ENCODE measurements at regions not wholly inside any gene's neighbourhood (a gene's known extent, or its start where the extent isn't known, plus 50 kb on each side); places are given as distances from the start of the nearest gene placed in this dataset.
A peak's percentile ranks its signal among the peaks of the same experiment; 100 is the strongest.
"Not testable (repeated sequence)": the region's sequence is repeated elsewhere in the genome, so short reads cannot be mapped to it uniquely, and the experiment has no call there.

- no peaks in the 10 kb centered on the region for H3K36me3 ChIP-seq
- H3K27ac ChIP-seq: no peak overlapping the region
- H3K4me3 ChIP-seq: no peak overlapping the region
- H3K27me3 ChIP-seq (replicated peaks; ENCODE audit: insufficient read depth): no peaks in the 10 kb centered on the region
- no peak for ATAC-seq (ENCODE audit: insufficient number of reproducible peaks, low FRiP score, low read depth)
- no peaks in the 10 kb centered on the region for H3K9me3 ChIP-seq
- no peak for TF ChIP-seq CTCF (IDR thresholded peaks at IDR 0.05)
- H3K4me1 ChIP-seq (ENCODE audit: control insufficient read depth in 1 of 2, low read depth in 2 of 2): peaks cover 10 to 14% of the 10 kb centered on the region in 2 donors
- DNase-seq (ENCODE audit: low spot score): no peak
Observed at GRCh38 chr15:87671289-87671688, 585.2 kb downstream of the NTRK3 start.

GRCh38 chr15:87669846-87670245 is 586.7 kb downstream of the NTRK3 start:
- ATAC-seq (ENCODE audit: insufficient number of reproducible peaks, low FRiP score, low read depth): no peak
- peak overlapping the region; percentile 26 to 49 for H3K27ac ChIP-seq
- H3K4me1 ChIP-seq (ENCODE audit: control insufficient read depth in 1 of 2, low read depth in 2 of 2): peaks cover 10 to 14% of the 10 kb centered on the region in 2 donors
- DNase-seq (ENCODE audit: low spot score): no peak
- H3K36me3 ChIP-seq: no peaks in the 10 kb centered on the region
- H3K27me3 ChIP-seq (replicated peaks; ENCODE audit: insufficient read depth): no peaks in the 10 kb centered on the region
- H3K4me3 ChIP-seq: peak overlapping the region; percentile 46
- no peaks in the 10 kb centered on the region for H3K9me3 ChIP-seq
- TF ChIP-seq CTCF (IDR thresholded peaks at IDR 0.05): no peak

GRCh38 chr15:87668768-87669564 is 587.6 kb downstream of the NTRK3 start:
- H3K9me3 ChIP-seq; H3K27me3 ChIP-seq (replicated peaks; ENCODE audit: insufficient read depth); H3K4me3 ChIP-seq; ATAC-seq (ENCODE audit: insufficient number of reproducible peaks, low FRiP score, low read depth); DNase-seq (ENCODE audit: low spot score); H3K36me3 ChIP-seq: not testable (repeated sequence)
- Histone ChIP-seq H3K27ac (peak overlapping the region; percentile 26 to 49), H3K4me1 (ENCODE audit: control insufficient read depth in 1 of 2, low read depth in 2 of 2) (peaks cover 10 to 14% of the 10 kb centered on the region in 2 donors)

- H3K27me3 ChIP-seq (replicated peaks; ENCODE audit: insufficient read depth): no peaks in the 10 kb centered on the region
- ATAC-seq (ENCODE audit: insufficient number of reproducible peaks, low FRiP score, low read depth) (no peak), DNase-seq (ENCODE audit: low spot score) (no peak)
- H3K36me3 ChIP-seq: no peaks in the 10 kb centered on the region
- H3K9me3 ChIP-seq: no peaks in the 10 kb centered on the region
- H3K27ac ChIP-seq: no peak overlapping the region
- H3K4me1 ChIP-seq (ENCODE audit: control insufficient read depth in 1 of 2, low read depth in 2 of 2): peaks cover 10 to 14% of the 10 kb centered on the region in 2 donors
- TF ChIP-seq CTCF (IDR thresholded peaks at IDR 0.05): no peak
- no peak overlapping the region for H3K4me3 ChIP-seq
Observed at GRCh38 chr15:87667643-87668042, 588.9 kb downstream of the NTRK3 start.

GRCh38 chr15:87662575-87662974 is 594.0 kb downstream of the NTRK3 start:
- ATAC-seq (ENCODE audit: insufficient number of reproducible peaks, low FRiP score, low read depth) (no peak), DNase-seq (ENCODE audit: low spot score) (no peak)
- Histone ChIP-seq H3K36me3 (no peaks in the 10 kb centered on the region), H3K4me3 (no peak overlapping the region), H3K27ac (no peak overlapping the region), H3K4me1 (ENCODE audit: control insufficient read depth in 1 of 2, low read depth in 2 of 2) (peaks cover 0 to 4% of the 10 kb centered on the region in 2 donors), H3K9me3 (no peaks in the 10 kb centered on the region), H3K27me3 (replicated peaks; ENCODE audit: insufficient read depth) (no peaks in the 10 kb centered on the region)
- TF ChIP-seq CTCF (IDR thresholded peaks at IDR 0.05): no peak
